Astrocyte (in vitro differentiated cells and primary cell): ENCODE measurements at regions not wholly inside any gene's neighbourhood (a gene's known extent, or its start where the extent isn't known, plus 50 kb on each side); places are given as distances from the start of the nearest gene placed in this dataset.
"Not testable (repeated sequence)": the region's sequence is repeated elsewhere in the genome, so short reads cannot be mapped to it uniquely, and the experiment has no call there.

Experiments
- CTCF ChIP-seq: IDR thresholded peaks from 2 replicates; pipeline ENCODE4 v1.5.1; 2011; ENCODE audit warnings: low read depth, mild to moderate bottlenecking, inconsistent platforms, low read length, moderate library complexity; ENCODE audit not compliant: insufficient read depth
- EZH2 ChIP-seq: IDR thresholded peaks from 2 replicates; pipeline ENCODE4 v1.6.1; 2012; ENCODE audit warnings: mild to moderate bottlenecking, low read length, inconsistent platforms; ENCODE audit not compliant: insufficient read depth

GRCh38 chr2:132268284-132268976 lies 106.7 kb upstream of the ANKRD30BL start:
- not testable (repeated sequence) for TF ChIP-seq EZH2
- peak; percentile 44 for TF ChIP-seq CTCF
